Lower leg skin (tissue), 4 donors: ENCODE measurements at regions not wholly inside any gene's neighbourhood (a gene's known extent, or its start where the extent isn't known, plus 50 kb on each side); places are given as distances from the start of the nearest gene placed in this dataset.

Experiments
- DNase-seq, 2 donors: peaks; one replicate each; pipeline ENCODE4 v3.0.0-alpha.2; 2019; ENCODE audit warnings: low spot score in 2 of 2
- H3K4me3 ChIP-seq: fragments of 200-600 bp; sonication (generic); 2 replicates; pipeline ENCODE4 v1.5.1; 2017; ENCODE audit warnings: mild to moderate bottlenecking, low read depth; ENCODE audit not compliant: poor library complexity, severe bottlenecking
- POLR2A ChIP-seq, 2 donors: fragments of 450-650 bp; IDR thresholded peaks; one replicate each; pipeline ENCODE4 v1.6.1; 2016 to 2017; ENCODE audit warnings: antibody characterized with exemption in 2 of 2, mild to moderate bottlenecking in 1 of 2, moderate library complexity in 1 of 2
- WGBS, 2 donors: methylation state at CpG; one replicate each; pipeline ENCODE4 v1.1.5; 2018; 5-methylcytosine and 5-hydroxymethylcytosine counted together
- intact Hi-C: fragments of 100-400 bp; cut with DNase I; formaldehyde crosslinking; loops from one replicate; pipeline ENCODE4 v1.15.0; 2023; ENCODE audit warnings: low total_unique reads
- TF ChIP-seq, protein P1 (sequence below), 3 donors: fragments of 450-650 bp; IDR thresholded peaks; one replicate each; pipeline ENCODE4 v1.5.1; 2016; ENCODE audit warnings: antibody characterized with exemption in 3 of 3, mild to moderate bottlenecking in 3 of 3, moderate library complexity in 2 of 3

GRCh38 chr7:422191-422885 lies 97.3 kb downstream of the PDGFA start:
- TF ChIP-seq, protein P1, sequence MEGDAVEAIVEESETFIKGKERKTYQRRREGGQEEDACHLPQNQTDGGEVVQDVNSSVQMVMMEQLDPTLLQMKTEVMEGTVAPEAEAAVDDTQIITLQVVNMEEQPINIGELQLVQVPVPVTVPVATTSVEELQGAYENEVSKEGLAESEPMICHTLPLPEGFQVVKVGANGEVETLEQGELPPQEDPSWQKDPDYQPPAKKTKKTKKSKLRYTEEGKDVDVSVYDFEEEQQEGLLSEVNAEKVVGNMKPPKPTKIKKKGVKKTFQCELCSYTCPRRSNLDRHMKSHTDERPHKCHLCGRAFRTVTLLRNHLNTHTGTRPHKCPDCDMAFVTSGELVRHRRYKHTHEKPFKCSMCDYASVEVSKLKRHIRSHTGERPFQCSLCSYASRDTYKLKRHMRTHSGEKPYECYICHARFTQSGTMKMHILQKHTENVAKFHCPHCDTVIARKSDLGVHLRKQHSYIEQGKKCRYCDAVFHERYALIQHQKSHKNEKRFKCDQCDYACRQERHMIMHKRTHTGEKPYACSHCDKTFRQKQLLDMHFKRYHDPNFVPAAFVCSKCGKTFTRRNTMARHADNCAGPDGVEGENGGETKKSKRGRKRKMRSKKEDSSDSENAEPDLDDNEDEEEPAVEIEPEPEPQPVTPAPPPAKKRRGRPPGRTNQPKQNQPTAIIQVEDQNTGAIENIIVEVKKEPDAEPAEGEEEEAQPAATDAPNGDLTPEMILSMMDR (IDR thresholded peaks at IDR 0.05): no peak
- TF ChIP-seq POLR2A (IDR thresholded peaks at IDR 0.05): no peak
- DNase-seq: no peak
- intact Hi-C loops: no loop called here
- 86 to 87% methylated on average over 27 to 33 of the region's 33 CpGs for WGBS, 2 donors
- H3K4me3 ChIP-seq: no peak overlapping the region

- DNase-seq: no peak
- WGBS, 2 donors: 82 to 85% methylated on average over 14 to 15 of the region's 15 CpGs
- H3K4me3 ChIP-seq: no peak overlapping the region
- intact Hi-C loops: no loop called here
- TF ChIP-seq, protein P1 (IDR thresholded peaks at IDR 0.05): no peak
- TF ChIP-seq POLR2A (IDR thresholded peaks at IDR 0.05): no peak
Observed at GRCh38 chr7:422886-423225, 96.8 kb downstream of the PDGFA start.

DNA sequence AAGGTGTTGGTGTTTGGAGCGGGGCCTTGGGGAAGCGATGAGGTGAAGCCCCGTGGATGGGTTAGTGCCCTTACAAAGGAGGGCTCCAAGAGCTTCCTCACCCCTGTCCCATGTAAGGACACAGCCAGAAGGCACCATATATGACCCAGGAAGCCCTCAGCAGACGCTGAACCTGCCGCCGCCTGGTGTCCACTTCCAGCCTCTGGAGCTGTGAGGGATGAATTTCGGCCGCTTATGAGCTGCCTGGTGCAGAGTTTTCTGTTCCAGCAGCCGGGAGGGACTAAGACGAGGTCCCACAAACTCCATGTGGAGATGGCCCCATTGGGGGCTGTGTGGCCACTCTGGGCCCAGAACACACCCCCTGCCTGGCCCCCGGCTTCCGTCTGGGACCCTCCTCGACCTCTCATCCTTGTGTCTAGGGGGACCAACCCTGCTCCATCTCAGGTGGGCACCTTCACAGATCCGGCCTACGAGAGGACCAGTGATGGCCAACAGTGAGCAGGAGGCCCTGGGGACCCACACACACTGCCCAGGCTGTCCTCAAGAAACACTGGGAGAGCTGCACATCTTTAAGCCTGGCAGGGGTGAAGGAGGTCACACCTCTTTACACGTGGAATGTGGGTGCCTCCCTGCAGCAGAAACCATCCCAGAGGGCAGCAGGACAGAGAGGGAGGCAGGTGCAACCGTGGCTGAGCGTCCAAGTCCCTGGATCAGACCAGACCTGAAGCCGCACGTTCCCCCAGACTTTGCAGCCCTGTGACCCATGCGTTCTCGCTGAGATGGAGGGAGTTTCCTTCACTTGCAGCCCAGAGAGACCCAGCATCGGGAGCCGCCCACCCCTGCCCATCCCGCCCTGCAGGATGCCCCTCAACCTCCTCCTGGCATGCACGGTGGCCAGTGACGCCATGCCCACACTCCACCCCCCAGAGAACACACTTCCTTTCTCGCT lies 96.1 kb downstream of the PDGFA start:
- intact Hi-C loops: no loop called here
- TF ChIP-seq, protein P1 (IDR thresholded peaks at IDR 0.05): no peak
- TF ChIP-seq POLR2A (IDR thresholded peaks at IDR 0.05): no peak
- no peak overlapping the region for H3K4me3 ChIP-seq
- no peak for DNase-seq
- WGBS, 2 donors: 84% methylated on average over 20 to 23 of the region's 28 CpGs

DNA sequence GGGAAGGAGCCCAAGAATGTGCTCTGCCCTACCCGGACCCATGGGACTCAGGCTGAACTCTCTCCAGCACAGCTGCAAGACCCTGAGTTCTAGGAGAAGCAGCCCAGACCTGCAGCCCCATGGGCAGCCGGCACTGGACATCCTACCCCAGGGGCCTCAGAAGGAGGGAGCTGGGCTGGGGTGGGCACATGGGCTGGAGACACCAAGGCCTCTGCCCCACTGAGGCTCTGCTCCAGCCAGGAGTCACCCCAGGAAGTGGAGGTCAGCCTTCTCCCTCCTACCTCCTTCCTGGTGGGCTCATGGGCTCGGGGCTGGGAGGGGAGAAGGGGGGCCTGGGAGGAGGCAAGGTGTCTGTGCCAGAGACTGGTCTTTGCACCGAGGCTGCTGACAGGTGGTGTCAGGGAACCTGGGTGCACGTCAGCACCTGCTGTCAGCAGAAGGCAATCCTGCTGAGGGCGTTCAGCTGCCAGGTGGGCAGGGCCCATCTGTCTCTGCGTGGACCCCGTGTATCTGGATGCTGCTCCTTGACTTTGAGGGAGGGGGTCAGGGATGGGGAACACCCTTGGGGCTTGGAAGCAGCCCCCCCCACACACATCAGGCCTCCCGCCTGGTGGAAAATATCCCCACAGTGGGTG lies 95.2 kb downstream of the PDGFA start:
- 52 to 58% methylated on average over 7 of the region's 9 CpGs for WGBS, 2 donors
- intact Hi-C loops: no loop called here
- no peak overlapping the region for H3K4me3 ChIP-seq
- TF ChIP-seq POLR2A (IDR thresholded peaks at IDR 0.05): no peak
- TF ChIP-seq, protein P1 (IDR thresholded peaks at IDR 0.05): no peak
- no peak for DNase-seq

DNA sequence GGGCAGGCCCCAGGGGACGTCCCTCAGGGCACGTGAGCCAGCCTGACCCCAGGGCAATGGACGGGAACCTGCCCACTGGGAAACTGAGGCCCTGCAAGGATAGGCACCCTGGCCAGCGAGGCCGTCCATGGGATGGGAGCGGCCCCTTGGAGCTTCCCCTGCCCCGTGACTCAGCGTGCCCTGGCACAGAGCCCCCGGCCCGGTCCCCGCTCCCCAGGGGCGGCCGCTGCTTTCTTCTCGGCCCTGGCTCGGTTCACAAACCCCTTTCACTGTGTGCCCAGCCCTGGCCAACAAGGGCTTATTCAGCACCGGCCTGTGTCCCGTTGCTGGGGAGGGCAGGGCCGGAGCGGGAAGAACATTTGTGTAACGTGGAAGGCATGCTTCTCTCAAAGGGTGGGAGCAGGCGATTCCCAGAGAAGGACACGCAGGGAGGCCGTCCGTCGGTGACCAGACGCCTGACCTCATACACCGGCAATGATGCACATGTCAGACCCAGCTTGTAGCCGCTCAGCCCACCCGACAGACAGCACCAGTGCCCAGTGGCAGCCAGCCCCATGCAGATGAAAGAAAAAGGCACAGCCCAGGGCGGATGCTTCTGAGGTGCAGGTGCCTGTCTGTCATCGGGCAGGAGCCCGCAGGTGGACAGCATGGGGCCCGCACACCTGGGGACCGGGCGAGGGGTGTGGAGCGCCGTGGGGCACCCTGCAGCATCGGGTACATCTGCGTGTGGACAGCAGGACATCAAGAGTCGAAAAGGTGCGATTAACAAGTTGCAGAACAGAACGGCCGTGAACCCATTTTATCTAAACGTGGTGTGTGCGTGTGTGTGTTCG lies 94.5 kb downstream of the PDGFA start:
- 53 to 67% methylated on average over 41 to 45 of the region's 46 CpGs for WGBS, 2 donors
- no peak overlapping the region for H3K4me3 ChIP-seq
- intact Hi-C loops: no loop called here
- DNase-seq: no peak
- TF ChIP-seq, protein P1 (IDR thresholded peaks at IDR 0.05): no peak
- no peak for TF ChIP-seq POLR2A (IDR thresholded peaks at IDR 0.05)
